ENCODE measurements at regions not wholly inside any gene's neighbourhood (a gene's known extent, or its start where the extent isn't known, plus 50 kb on each side); places are given as distances from the start of the nearest gene placed in this dataset.

- TF ChIP-seq E2F5 (CRISPR knock-in tag; IDR thresholded peaks at IDR 0.05), result no peak
- no peak for TF ChIP-seq THRA (IDR thresholded peaks at IDR 0.05)
- TF ChIP-seq PRDM10 (IDR thresholded peaks at IDR 0.05; ENCODE audit: partially characterized antibody), result no peak
- no peak for TF ChIP-seq MTF1 (CRISPR knock-in tag; IDR thresholded peaks at IDR 0.05; ENCODE audit: borderline replicate concordance)
- TF ChIP-seq MLLT1 (IDR thresholded peaks at IDR 0.05), result no peak
- TF ChIP-seq RFX5 (IDR thresholded peaks at IDR 0.05; ENCODE audit: low read depth, low read length), result no peak
- no peak for TF ChIP-seq SREBF2 (CRISPR knock-in tag; IDR thresholded peaks at IDR 0.05)
- TF ChIP-seq HDAC6 (IDR thresholded peaks at IDR 0.05; ENCODE audit: low read depth, low read length), result no peak
- TF ChIP-seq MXI1 (IDR thresholded peaks at IDR 0.05; ENCODE audit: low read depth, low read length), result no peak
- no peak for TF ChIP-seq ELF2 (CRISPR knock-in tag; IDR thresholded peaks at IDR 0.05)
- TF ChIP-seq ZNF77 (CRISPR knock-in tag; IDR thresholded peaks at IDR 0.05), result no peak
- TF ChIP-seq TAF1 (IDR thresholded peaks at IDR 0.05; ENCODE audit: control insufficient read depth, extremely low read depth, insufficient read depth, low read length, severe bottlenecking), result no peak
- TF ChIP-seq LEF1 (IDR thresholded peaks at IDR 0.05), result no peak
Observed at GRCh38 chr3:54053211-54053610, 69.1 kb upstream of the CACNA2D3 start.

Measured in K562 (cell line).